ENCODE measurements at regions not wholly inside any gene's neighbourhood (a gene's known extent, or its start where the extent isn't known, plus 50 kb on each side); places are given as distances from the start of the nearest gene placed in this dataset.

DNA sequence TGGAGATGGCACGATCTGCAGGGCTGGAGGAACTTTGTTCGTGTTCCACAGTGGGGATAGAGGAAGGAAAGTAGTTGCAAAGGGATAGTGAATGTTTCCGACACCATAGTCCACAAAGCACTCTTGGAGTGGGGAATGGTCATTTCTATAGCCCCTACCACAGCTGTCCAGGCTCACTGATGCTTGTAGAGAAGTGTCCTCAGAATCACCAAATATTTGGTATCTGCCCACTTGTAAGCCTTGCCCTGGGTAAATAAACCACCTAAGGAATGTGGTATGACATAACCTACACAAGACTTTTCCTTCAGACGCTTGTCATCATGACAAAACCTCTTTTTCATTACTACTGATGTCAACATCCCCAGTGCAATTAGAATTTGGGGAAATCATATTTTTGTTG, 686.5 kb upstream of the ARGLU1 start:
- no peak for DNase-seq (ENCODE audit: low read depth in 3 of 3)

DNA sequence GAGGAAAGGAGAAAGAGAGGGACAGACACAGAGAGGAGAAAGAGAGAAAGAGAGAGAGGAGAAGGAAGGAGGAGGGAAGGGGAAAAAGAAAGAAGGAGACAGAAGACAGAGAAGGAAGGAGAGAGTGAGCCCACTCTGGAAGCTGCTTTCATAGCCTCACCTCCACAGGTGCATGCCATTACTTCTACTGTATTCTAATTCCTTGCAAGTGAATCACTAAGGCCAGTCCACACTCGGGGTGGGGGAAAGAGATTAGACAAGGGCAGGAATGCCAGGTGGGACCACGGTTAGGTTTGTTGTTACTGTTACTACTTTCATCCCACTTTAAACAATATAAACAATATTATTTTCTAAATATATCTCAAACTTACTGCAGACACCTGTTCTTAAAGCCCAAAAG, 684.5 kb upstream of the ARGLU1 start:
- DNase-seq (ENCODE audit: low read depth in 3 of 3), result no peak

DNA sequence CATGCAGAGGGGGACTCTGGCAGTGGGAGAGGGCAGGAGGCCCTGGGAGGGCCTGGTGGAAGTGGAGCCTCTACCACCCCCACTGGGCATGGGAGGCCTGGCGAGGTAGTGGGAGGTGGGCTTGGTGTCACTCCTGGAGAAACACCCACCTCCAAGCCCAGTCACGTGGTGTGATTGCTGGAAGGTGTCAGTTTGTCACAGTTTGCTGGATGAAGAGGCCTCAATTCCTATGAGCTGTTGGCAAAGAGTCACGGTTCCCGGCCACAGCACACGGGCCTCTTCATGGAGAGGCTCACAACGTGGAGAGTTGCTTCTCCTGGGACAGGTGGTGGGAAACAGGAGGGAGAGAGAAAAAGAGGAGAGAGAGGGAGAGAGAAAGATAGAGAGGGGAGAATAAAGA, 684.1 kb upstream of the ARGLU1 start:
- no peak for DNase-seq (ENCODE audit: low read depth in 3 of 3)

DNA sequence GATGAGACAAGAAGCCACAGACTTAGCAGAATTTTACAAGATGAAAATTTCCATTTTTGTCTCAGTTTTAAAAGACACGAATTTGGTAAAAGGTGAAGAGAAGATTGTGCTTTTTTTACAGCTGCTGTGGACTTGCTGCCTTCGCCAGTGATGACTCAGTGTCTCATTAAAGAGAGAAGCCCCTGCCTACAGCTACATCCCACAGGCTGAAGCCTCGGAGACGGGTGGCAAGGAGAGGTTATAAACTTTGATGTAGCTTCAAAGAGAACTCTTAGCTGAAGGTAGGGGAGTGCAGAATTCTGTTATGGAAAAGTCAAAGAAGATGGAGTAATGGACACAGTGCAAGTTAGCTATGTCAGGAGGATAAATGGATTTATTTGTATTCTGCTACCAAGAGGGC, 683.4 kb upstream of the ARGLU1 start:
- DNase-seq (ENCODE audit: low read depth in 3 of 3), result no peak

DNA sequence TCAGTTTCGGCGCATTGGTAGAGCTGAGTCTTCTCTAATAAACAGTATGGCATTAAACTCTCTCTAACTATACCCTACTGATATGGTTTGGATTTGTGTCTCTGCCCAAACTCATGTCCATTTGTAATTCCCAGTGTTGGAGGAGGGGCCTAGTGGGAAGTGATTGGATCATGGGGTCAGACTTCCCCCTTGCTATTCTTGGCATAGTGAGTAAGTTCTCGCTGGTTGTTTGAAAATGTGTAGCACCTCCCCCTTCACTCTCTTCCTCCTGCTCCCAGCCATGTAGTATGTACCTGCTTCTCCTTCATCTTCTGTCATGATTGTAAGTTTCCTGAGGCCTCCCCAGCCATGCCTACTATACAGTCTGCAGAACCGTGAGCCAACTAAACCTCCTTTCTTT, 682.7 kb upstream of the ARGLU1 start:
- DNase-seq (ENCODE audit: low read depth in 3 of 3), result no peak

DNA sequence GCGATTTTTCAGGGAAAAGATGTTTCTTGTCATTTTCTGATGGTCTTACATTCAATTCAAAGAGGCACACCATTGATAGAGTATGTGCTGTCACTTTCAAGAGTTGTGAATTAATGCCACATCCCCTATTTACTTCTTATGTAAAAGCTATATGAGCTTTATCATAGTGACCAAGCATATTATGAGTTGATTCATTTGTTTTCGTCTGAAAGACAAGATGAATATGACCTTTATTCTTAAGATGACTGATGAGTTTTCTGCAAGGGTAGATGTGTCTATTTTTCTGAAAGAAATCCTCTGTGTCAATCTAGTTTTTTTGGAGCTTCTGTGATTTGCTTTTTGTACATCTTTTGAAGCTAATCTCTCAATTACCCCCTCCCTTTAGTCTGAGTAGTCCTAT, 676.3 kb upstream of the ARGLU1 start:
- no peak for DNase-seq (ENCODE audit: low read depth in 3 of 3)

DNA sequence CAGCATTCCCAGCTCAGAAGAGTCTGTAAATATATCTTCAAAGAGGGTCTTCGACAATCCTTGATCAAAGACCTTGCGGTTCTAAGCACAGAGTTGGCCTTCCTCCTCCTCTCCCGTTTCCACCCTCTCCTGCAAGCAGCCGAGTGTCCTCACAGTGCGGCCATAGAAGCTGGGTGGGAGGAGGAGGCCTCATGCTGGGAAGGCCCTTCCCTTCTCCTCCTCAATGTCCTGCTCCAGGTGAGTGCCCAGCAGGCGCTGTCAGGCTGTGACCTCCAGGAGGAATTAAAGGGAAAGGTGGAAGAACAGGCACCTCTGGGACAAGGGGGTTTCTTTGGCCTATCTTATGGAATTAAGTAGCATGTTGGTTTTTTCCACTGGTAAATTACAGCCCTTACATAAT, 674.2 kb upstream of the ARGLU1 start:
- DNase-seq (ENCODE audit: low read depth in 3 of 3), result no peak

DNA sequence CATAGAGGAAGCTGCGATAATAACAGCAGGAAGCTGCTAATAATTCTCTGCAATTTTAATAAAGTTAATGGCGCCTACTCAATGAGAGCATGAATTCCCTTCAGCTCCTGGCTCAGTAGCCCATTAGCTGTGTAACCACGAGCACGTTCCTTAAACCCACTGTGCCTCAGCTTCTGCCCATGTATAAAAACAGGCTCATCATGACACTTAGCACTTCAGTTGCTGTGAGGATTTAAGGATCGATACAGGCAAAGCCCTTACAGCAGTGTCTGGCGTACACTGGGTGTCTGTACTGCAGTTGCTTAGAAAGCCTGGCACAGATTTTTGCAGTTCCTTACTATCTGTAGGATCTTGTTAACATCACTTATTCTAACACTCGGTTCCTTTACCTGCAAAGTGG, 673.4 kb upstream of the ARGLU1 start:
- DNase-seq (ENCODE audit: low read depth in 3 of 3), result no peak

DNA sequence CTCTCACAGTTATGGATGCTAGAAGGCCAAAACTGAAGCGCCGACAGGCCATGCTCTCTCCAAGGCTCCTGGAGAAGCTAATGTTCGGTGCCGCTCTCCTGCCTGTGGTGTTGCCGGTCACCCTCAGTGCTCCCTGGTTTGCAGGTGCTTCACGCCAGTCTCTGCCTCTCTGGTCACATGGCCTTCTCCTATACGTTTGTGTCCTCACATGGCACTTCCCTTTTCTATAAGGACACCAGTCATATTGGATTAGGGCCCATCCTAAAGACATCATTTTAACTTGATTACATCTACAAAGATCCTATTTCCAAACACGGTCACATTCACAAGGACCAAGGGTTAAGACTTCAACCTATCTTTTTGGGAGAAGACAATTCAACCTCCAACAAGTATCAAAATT, 671.3 kb upstream of the ARGLU1 start:
- DNase-seq (ENCODE audit: low read depth in 3 of 3), result no peak

DNA sequence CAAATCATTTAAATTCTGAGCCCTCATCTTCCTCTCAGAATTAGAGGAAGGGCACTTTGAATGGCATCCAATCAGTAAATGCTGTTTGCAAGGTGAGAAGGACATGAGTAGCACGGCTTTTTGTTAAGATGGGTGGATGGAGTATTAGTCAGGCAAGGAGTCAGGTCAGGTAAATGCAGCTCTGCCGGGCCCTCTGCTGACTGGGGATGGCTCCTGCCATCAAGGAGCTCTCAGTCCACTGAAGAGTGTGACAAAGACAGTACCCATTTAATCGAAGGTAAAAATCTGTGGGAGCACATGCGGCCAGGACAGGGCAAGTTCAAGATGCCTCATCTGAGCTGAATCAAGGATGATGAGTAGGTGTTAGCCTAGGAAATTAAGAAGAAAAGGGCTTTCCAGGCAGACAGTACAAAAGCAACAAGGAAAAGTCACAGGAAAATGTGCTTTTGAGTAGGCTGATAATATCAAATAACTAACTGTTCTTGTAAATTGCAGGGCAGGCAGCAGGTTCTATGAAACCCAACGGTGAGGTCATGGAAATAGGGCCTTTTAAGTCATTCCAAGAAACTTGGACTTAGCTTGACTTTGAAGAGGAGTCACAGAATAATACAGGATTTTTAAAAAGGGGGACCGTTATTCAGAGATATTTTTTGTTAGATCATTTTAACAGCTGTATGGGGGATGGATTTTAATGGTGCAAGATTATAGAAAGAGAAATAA, 670.5 kb upstream of the ARGLU1 start:
- no peak for DNase-seq (ENCODE audit: low read depth in 3 of 3)

DNA sequence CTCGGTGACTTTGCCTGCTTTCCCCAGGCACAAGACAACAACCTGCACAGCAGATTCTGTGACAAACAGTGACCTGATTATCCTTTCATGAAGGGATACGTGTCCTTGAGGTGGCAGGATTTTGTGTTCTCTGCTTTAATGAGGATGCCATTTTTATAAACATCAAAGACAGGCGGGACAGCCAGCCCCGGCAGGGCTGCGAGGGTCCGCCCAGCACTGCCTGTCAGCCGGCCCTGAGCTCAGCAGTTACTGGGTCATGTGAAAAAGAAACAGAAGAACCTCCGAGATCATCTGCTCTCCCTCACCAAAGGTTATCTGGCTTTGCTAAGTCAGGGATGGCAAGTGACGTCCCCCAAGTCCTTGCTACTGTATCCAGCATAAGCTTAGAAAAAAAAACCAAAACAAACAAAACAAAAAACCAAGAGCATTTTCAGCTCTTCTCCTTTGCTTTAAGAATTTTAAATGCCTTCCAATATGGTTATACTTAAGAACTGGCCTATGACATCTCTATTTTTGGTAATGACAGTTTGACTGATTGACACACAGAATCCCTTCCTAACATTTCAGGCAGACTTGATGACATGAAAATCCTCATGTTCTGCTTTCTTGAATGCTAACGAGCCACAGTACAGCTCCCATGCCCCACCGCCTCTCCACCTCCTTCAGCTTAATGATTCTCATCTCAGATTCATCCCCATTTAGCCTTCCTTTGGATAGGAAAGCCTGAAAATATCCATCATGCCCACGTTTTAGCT, 666.6 kb upstream of the ARGLU1 start:
- DNase-seq (ENCODE audit: low read depth in 3 of 3), result no peak

DNA sequence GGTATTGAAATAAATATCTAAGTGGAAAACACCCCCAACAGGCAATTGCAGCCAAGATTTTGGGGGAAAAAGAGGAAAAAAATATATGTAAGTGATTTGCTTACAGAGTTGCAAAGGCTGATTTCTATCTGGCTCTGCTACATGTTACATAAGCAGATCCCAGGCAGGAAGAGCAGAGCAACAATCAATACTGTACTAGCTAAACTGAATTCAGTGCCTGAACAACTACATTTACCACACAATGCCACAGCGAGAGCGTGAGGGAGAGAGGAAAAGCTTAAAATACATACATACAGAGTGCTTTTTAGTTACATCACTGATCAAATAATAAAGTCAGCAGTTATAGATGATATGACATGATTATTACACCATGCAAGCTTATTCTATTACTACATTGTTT, 665.6 kb upstream of the ARGLU1 start:
- DNase-seq (ENCODE audit: low read depth in 3 of 3), result no peak

DNA sequence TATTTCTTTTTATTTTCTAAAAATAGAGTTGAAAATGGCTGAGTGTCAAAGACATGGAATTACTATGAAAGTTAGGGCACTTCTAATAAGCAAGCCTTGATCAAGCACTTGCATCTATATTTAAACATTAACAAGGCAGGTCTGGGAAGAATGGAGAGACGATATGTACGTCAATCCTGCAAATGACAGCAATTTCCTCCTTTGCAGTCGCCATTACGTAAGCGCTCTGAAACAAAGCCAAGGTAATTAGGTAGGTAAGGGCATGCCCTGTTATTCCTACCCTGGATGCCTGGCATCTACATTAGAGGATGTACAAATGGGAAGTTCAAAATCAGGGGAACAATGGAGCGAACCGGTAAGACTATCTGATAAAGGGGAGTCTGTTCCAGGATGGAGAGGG, 664.0 kb upstream of the ARGLU1 start:
- no peak for DNase-seq (ENCODE audit: low read depth in 3 of 3)

DNA sequence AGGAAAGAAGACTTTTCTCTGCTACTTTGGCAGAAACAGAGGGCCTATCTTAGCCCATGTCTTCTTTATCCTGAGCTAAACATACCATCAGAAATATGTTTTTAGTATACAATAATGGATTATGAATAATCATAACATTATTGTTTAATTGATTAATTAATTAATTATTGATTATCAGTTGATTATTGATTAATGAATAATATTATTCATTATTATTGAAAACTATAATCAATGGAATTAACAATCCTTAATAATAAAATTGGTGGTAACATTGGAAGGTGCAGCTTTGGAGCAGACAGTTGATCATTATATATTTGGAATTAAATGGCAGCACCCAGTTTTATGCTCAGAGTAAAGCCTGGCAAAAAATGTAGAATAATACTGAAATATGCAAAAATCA, 655.9 kb upstream of the ARGLU1 start:
- no peak for DNase-seq (ENCODE audit: low read depth in 3 of 3)

DNA sequence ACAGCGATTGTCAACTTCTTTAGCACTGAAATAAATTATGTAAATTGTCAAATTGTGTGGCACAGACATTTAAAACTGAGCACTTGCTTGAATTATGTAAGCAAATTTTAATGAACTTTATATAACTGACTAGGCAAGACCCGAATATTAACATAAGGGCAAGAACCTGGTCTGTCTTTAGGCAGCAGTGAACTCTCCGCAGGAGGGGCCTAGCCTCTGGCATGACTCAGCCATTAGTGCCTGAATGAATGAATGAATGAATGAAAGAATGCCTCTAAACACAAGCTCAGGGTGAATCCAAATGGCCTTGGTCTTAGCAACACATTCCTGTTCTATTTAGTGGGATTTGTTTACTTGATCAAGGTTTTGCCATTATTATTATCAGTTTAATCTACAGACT, 654.7 kb upstream of the ARGLU1 start:
- DNase-seq (ENCODE audit: low read depth in 3 of 3), result no peak

DNA sequence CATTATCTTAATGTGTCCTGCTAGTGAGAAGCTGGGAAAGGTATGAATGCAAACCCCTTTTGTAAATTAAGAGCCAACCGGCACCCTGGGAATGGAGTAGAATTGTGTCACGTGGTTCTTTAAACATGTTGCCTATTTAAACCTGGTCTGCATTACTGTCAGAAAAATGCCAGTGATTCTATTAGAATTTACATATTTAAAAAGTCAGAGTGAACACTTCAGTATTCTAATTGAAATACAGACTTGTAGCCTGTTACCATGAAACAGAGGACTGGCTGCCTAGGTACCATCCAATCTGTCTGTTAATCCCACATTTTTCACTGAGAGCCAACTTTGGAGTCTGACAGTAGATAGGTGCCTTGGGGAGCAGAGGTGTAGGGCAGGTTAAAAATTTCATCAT, 652.3 kb upstream of the ARGLU1 start:
- no peak for DNase-seq (ENCODE audit: low read depth in 3 of 3)

DNA sequence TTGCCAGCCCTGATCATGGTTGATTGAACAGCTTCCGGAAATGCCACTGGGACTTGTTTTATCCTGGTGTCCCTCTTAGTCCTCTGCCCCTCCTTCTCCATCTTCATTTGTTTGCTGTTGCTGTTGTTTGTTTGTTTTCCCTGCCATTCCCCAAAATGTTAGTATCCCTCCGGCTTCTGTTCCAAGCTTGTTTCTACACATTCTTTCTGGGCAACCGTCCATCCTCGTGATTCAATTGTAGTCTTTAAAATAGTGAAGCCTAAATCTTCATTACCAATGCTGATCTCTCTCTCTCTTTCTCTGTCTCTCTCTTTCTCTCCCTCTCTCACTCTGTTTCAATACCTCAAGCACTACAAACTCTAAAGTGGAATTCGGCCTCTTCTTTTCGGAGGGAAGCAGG, 649.3 kb upstream of the ARGLU1 start:
- no peak for DNase-seq (ENCODE audit: low read depth in 3 of 3)

DNA sequence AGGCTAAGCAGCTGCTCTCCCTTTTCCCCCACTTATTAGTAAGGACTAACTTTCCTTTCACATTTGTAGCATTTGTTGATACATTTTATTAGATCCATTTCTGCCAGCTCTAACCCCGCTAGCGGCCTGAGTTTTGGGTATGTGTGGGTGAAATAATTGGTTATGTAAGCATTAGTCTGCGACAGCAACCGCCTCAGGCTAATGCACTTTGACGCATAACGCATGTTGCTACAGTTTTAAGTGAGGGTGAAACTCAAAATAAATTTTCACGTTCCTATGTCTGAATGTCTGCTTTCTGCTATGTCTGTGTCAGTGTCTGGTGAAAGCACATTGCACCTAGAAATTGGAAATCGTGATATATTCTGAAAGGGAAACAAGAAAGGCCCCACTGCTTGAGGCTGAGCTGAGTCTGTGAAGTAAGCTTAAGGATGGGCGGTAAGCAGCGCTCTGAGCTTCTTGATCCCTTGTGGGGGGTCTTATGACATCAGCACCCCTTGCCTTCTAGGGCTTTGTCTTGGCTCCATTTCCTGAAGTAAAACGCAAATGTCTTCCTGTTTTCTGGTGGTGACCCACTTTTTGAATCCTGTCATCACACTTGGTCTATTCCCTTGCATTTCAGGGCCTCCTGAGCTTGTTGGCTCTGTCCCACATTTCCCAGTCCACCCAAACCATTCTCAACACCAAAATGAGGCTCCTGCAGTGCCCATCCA, 648.3 kb upstream of the ARGLU1 start:
- no peak for DNase-seq (ENCODE audit: low read depth in 3 of 3)

DNA sequence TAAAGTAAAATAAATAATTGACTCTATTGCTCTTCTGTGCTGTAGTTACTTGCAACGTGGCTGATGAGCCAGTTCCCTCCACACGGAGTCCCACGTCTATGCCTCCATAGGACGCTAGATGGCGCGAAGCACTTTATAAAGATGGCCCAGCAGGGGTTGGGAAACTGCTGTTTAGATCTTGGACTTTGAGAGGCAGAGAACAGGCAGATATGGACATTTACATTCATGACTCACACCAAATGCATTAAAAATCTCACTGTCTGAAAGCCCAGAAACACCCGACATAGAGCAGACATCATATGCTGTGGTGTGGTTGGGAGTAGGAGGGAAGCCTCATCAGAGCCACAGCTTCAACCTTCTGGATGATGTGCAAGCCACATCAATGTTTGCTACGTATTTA, 643.1 kb upstream of the ARGLU1 start:
- peak in 2 of 3 experiments; percentile 6 to 50 for DNase-seq (ENCODE audit: low read depth in 3 of 3)

DNA sequence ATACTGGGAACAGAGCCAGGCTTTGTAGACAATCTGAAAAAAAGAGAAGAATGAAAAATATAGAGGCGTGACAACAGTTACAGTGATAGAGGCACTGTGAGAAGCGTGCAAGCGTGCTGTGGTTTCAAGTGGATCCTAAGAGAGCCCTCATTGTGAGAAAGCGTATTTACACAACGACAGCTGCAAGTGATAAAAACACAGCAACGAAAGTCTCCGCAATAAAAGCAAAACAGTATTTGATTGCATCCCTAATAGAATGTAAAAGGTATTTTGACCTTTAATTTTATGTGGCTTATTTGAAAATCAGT, 642.7 kb upstream of the ARGLU1 start:
- DNase-seq (ENCODE audit: low read depth in 3 of 3), result no peak

DNA sequence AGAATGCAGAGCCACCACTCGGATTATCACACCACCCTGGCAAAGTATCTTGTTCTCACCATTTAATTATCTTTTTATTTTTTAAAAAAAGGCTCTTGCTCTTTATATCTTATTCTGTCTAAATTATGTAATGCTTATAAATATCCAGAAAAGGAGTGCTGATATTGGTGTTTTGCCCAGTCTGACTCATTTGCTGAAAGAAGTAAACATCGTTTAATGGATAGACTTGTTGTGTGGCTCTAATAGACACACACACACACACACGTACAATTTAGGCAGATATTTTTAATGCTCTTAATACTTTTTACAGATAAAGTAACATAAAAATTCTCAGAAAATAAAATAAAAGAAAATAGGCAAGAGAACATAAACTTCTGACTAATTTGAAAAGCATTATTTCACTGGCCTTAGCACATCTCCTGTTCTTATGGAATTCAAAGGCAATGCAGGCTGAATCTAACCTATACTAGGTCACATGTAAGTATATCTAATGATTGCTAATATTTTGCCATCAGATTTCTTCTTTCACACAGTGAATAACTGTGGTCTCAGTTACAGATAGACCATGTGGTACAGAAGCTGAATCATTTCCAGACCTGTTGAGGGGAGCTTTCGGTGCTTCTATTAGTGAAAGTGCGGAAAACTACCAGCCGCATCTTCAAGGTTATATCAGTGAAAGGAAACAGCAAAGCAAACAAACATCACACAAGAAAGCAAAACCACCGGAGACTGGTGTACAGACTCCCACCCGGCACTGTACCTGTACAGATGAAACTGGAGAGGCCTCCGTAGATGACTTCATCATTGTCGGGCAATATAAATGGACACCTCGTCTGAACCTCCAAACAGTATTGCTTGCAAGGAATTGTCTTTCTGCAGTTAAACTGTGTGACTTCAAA, 642.1 kb upstream of the ARGLU1 start:
- DNase-seq (ENCODE audit: low read depth in 3 of 3), result no peak

DNA sequence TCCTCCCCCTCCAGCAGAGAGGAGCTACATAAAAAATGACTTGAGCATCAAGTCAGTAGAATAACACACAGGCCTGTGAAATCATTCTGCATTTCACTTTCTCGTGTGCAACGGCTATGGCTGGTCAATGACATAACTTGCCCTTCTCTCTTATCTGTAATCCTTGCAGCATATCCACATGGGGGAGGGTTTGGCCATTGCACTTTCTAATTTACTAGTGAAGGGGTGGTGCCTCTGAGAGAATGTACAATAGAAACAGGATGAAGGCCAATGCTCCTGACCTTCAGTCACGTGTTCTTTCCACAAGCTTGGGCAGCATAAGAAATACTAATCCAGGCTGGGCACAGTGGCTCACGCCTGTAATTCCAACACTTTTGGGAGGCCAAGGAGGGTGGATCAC, 641.0 kb upstream of the ARGLU1 start:
- DNase-seq (ENCODE audit: low read depth in 3 of 3), result no peak
